Dermis microvascular lymphatic vessel endothelial cell (primary cell): ENCODE measurements at regions not wholly inside any gene's neighbourhood (a gene's known extent, or its start where the extent isn't known, plus 50 kb on each side); places are given as distances from the start of the nearest gene placed in this dataset.
A peak's percentile ranks its signal among the peaks of the same experiment; 100 is the strongest.
"Not testable (repeated sequence)": the region's sequence is repeated elsewhere in the genome, so short reads cannot be mapped to it uniquely, and the experiment has no call there.

Experiments used
- DNase-seq, 2 donors: peaks; one replicate each; pipeline versions ENCODE4 v3.0.0 to v3.0.0-alpha.2; 2010; ENCODE audit warnings: low read depth in 2 of 2

DNA sequence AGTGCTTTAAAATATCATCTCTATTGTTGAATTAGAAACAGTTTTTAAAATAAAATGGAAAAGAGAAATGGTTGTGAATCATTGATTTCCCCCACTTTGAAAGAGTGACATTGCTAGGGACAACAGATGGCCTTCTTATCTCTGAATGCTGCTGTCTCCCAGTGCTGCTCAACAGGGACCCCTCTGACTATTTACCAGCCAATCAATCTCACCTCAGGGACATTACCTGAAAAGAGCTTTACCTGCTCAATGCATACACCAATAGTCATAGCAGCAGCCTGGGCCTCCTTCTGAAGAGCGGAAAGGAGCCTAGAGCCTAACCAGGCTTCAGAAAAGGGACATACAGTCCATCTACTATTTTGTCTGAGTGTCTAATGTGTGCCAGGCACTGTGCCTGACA is 162.8 kb downstream of the CGGBP1 start:
- no peak for DNase-seq

DNA sequence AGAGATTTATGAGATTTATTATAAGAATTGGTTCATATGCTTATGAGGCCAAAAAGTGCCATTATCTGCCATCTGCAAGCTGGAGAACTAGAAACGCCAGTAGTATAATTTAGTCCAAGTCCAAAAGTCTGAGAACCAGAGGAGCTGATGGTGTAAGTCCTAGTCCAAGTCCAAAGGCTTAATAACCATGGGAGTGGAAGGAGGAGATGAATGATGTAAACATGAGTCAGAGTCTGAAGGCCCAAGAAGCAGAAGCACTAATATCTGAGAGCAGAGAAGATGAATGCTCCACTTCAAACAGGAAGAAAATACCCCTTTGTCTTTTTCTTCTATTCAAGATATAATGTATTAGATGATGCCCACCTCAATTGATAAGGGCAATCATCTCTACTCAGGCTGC is 185.7 kb downstream of the CGGBP1 start:
- DNase-seq: no peak

DNA sequence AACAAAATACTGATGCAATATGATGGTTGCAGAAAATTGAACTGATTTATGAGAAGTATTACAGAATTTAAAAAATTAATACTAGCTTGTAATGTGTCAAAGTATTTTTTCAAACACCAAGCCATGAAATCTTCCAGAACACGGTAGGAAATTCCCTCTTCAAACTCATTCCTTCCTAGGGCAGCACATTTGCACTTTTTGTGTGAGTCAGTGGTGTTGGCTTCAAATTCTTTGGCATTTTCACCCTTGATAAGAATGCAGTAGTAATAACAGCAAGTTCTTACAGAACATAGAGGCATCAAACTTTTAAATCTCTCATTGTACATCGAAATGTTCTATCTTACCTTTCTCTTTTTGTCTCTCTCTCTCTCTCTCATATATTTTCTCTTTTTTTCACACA is 191.8 kb downstream of the CGGBP1 start:
- peak in 1 of 2 donors; percentile 5 for DNase-seq

DNA sequence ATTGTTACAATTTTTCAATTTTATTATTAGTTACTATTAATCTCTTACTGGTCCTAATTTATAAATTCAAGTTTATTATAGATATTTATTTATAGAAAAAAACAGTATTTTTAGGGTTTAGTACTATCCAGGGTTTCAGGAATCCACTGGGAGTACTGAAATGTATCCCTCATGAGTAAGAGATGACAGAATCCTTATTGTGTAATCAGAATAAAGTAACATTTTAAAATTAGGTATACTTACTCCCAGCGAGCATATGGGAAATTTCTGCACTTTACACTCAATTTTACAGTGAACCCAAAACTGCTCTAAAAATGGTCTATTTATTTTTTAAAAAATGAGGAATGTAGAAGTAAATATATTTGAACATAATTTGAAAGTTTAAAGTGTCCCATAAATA is 202.7 kb downstream of the CGGBP1 start:
- no peak for DNase-seq

DNA sequence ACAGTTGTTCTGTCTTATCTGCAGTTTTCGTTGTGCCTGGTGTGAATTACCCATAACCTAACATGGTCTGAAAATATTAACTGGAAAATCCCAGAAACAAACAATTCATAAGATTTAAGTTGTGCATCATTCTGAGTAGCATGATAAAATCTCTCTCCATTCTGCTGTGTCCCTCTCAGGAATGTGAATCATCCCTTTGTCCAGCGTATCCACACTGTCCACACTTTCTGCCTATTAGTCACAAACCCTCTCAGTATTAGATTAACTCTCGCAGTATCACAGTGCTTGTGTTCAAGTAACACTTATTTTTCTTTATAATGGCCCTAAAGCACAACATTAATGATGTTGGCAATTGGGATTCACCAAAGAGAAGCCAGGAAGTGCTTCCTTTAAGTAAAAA is 203.2 kb downstream of the CGGBP1 start:
- peak in 1 of 2 donors; percentile 53 for DNase-seq

DNA sequence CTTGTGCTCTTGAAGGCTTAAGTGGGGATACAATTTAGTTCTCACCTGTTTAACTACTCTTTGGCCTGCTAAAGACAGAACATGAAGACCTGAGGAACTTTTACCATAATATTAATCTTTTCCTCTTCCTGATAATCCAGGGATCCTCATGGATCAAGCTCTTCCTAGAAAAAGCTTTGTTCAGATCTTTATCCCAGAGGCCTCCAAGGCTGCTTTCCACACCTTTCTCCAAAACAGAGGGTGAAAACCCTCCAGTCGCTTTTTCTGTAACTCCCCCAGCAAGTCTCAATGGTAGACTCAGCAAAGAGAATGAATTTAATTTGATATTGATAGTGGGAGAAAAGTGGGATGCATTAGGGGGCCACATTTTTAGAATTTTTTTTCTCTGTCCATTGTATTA is 203.6 kb downstream of the CGGBP1 start:
- no peak for DNase-seq

DNA sequence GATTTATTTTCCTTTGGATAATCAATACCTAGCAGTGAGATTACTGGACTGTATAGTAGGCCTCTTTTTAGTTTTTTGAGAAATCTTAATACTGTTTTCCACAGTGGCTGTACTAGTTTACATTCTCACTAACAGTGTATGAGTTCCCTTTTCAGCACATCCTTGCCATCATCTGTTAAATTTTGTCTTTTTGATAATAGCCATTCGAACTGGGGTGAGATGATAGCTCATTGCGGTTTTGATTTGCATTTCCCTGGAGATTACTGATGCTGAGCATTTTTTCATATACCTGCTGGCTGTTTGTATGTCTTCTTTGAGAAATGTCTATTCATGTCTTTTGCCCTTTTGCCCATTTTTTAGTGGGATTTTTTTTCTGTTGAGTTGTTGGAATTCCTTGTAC is 210.8 kb downstream of the CGGBP1 start:
- DNase-seq: no peak

DNA sequence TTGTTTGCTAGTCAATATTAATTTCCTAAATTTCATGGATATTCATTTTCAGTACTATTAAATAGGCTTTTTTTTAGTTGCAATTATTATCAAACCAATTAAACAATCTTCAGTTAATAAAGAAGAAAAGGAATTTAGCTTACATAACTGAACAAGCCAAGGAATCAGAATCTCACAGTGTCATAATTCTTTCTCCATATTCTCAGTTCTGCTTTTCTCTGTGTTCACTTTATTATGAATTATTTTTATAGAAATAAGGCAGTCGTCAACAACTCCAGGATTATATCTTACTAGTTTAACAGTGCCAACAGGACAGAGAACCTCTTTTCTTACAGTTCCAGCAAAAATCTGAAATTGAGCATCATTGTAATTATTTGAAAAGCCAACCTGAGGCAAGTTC is 221.7 kb downstream of the CGGBP1 start:
- DNase-seq: no peak

DNA sequence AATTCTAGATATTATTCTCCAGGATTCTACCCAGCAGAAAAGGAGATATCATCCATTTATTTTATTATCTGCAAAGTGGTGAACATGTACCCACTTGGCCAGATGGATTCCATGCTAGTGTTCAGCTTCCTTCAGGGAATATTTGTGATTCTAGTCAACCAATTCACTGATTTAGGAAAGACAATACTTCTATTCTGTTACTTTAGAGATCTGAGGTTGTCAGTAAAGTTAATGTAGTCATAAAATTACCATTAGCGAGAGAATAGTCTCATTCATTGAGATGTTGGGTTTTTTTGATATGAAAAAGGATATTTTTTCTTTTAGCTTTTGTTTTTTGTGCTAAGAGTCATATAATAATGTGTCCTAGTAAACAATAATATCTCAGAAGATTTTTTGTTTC is 222.8 kb downstream of the CGGBP1 start:
- no peak for DNase-seq

DNA sequence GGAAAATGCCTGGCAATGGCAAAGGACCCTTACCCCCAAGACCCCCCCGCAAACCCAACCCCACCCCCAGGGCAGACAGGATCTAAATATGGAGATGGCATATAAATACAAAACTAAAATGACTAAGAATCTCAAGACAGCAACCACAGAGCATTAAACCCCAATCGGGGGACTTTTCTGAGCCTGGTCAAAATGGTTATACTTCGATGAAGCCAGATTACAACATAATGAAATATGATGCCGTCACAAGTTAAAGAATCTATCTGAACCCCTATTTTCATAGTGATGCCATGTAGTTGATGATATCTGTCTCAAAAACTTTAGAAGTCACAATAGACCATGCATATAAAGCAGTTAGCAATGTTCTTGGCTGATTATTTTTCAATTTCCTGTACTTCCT is 223.6 kb downstream of the CGGBP1 start:
- no peak for DNase-seq

DNA sequence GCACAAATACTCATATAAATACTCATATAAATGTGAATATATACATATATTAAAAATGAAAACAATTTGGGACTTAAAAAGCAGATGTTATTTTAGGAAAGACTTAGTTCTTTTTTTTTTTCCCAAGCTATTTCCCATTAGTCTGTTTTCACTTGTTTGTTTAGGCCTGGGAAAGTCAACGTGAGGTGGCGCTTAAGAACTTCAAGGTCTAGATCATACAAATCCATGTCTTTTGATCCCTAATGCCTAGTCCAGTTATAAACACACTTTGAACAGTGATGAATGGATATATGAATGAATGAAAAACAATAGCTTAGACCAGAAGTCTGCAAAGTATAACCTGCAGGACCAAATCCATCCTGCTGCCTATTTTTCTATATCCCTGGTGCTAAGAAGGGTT is 224.5 kb downstream of the CGGBP1 start:
- no peak for DNase-seq

DNA sequence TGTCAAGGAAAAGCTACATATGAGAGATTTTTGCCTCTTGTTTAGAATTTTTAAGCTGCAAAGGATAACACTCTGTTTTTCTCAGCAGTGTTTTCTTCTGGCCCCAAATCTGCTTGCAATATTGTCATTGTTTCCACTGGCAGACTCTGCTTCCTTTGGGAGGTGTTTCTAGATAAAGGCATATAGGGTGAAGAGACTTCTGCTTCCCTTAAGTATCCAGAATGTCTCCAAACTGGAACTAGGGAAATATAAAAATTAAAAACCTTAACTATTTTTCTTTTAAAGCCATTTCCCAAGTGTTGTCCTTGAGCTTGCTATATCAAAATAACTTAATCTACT is 225.8 kb downstream of the CGGBP1 start:
- no peak for DNase-seq

DNA sequence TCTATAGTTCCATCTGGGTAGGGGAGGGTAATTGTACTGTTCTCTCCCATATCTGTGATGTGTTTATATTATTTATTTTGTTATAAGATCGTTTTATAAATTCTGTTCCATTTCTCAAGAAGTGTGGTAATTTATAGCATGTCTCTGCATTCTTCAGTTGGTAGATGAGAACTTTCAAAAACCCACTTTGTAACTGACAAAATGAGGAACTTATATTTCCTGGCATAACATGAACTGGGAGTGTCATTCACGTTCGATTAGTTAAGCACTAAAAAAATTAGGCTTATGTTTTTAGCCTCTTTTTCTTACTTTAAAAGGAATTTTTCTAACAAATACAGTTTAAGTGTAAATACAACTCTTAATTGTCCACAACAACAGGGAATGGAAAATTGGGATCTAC is 230.8 kb downstream of the CGGBP1 start:
- no peak for DNase-seq

DNA sequence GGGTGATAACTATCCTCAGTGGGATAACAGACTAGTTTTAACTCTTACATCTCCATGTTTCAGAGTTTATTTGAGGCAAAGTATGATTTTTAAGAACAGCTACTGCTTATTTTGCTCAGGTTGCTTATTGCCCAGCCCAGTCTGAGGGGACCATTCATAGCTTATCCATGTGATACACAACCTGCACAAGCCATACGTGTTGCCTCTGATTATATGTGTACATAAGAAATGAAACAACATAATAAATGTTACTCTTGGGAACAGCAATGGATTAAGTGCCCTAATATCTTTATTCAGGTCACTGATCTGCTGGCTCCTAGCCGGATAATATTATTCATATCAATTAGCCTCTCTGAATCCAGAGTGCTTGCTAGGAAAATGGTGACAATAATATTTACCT is 236.2 kb downstream of the CGGBP1 start:
- DNase-seq: no peak

DNA sequence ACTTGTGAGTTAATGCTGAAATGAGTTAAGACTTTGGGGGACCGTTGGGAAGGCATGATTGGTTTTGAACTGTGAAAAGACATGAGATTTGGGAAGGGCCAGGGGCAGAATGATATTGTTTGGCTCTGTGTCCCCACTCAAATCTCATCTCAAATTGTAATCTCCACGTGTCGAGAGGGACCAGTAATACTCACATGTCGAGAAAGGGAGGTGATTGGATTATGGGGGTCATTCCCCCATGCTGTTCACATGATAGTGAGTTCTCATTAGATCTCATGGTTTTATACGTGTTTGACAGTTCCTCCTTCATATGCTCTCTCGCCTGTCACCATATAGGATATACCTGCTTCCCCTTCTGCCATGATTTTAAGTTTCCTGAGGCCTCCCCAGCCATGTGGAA is 245.3 kb downstream of the CGGBP1 start:
- not testable (repeated sequence) for DNase-seq

DNA sequence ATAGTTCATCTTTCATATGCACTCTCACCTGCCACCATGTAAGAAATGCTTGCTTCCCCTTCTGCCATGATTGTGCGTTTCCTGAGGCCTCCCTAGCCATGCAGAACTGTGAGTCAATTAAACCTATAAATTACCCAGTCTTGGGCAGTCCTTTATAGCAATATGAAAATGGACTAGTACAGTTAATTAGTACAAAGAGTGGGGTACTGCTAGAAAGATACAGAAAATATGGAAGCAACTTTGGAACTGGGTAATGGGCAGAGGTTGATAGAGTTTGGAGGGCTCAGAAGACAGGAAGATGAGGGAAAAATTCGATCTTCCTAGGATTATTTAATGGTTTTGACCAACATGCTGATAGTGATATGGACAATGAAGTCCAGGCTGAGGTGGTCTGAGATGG is 246.9 kb downstream of the CGGBP1 start:
- DNase-seq: no peak

DNA sequence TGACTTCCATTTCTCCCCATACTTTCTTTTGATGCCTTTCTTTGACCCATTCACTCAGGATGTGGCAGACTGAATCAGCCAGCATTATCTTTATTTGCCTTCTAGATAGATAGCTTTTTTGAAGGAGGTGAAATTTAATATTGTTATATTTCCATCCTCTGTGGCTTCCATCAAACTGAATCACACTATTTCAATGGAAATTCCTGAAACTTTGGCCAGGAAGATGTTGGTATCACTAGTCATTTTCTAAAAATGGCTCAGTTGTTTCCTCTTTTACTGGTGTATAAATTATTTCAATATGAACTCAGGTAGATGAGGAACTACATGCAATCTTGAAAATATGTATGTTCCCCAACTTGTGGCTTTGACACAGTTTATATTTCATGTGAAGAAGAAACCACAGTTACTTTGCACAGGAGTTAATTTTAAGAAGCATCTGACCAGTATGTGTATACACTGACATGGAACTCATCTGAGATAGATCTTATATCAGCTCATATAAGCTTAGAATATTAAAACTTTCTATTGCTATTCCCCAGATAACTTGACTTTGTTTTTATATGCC is 248.3 kb downstream of the CGGBP1 start:
- no peak for DNase-seq

DNA sequence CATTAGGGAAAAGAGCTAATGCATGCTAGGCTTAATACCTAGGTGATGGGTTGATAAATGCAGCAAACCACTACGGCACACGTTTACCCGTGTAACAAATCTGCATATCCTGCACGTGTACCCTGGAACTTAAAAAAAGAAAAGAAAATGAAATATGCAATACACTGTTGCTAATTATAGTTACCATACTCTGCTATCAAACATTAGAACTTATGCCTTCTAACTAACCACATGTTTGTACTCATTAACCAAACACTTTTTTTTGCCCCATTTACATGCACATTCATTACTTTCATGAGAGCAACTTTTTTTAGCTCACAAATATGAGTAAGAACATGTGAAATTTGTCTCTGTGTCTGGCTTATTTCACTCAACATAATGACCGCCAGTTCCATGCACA is 253.1 kb downstream of the CGGBP1 start:
- no peak for DNase-seq

DNA sequence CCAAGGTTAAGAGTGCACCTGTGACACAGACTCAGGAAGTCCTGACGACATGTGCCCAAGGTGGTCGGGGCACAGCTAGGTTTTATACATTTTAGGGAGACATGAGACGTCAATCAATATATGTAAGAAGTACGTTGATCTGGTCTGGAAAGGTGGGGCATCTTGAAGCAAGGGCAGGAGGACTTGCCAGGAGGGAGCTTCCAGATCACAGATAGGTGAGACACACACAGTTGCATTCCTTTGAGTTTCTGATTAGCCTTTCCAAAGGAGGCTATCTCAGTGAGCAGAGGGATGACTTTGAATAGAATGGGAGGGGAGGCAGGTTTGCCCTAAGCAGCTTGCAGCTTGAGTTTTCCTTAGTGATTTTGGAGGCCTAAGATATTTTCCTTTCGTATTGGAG is 257.4 kb downstream of the CGGBP1 start:
- DNase-seq: no peak

DNA sequence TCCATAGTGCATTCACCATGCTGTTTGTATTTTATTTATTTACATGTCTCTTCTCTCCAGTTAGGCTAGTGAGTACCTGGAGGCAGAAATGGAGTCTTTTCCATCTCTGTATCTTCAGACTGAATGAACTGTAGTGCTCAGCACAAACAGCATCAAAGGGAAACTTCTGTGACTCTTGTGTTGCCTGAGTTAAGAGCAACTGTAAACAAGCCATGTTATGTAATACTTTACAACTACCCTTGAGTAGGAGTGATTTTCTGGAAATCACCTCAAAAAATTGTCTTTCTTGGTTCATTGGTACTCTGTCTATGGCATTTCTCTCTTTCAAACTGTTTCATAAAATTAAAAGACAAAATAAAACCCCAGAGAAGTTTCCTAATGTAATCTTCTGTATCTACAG is 258.3 kb downstream of the CGGBP1 start:
- DNase-seq: no peak

DNA sequence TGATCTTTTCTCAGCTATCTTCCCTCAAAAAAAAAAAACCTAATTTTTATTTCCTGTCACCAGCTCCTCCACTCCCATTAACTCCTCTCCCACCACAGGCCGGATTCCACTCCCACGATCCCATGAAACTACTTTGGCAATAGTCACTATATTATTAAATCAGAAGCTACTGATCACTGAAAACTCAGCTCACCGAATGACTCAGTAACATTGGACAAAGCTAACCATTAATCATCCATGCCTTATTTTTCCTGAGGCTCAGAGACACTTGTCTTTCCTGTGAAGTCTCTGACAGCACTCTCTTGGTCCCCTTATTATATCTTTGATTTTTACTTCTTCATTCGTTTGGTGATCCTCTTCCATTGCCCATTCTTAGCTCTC is 260.2 kb downstream of the CGGBP1 start:
- peak in 1 of 2 donors; percentile 27 for DNase-seq

DNA sequence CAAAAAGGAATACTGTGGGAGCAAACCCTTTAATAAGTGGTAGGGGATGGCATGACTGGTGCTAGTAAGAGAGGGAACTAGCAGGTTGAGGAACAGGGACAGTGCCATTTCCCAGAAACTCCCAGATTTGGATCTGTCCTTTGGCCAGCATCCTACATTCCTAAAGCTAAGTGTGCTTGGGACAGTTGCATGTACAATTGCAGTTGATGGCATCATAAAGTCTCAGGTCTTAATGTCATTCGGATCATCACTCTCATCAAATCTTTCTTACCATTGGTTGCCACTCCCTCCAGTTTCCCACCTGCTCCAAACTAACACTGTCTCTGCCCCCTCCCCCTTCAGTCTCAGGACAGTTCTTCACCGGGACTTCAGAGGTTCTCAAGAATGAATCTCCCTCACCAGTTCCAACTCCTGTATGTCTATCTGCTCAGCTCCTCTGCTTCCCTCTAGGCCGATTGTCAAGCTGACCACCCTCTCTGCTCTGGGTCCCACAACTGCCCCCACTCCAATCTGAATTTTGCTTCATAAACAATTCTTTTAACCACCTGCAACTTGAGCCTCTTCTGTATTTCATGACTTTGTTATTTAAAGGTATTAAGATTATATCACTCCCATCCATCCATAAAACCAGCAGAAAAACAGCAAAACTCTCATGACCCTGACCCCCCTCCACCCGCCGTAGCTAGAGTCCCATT is 260.8 kb downstream of the CGGBP1 start:
- no peak for DNase-seq

DNA sequence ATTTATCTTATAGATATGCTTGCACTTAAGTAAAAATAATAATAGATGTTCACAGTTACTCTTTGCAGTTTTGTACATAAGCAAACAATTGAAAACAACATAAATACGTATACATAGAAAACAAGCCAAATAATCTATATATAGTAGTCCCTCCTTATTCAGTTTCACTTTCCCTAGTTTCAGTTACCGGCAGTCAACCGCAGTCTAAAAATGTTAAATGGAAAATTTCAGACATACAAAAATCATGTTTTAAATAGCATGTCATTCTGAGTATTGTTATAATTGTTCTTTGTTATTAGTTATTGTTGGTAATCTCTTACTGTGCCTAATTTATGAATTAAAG is 262.0 kb downstream of the CGGBP1 start:
- no peak for DNase-seq
